ENCODE measurements at regions not wholly inside any gene's neighbourhood (a gene's known extent, or its start where the extent isn't known, plus 50 kb on each side); places are given as distances from the start of the nearest gene placed in this dataset.

DNA sequence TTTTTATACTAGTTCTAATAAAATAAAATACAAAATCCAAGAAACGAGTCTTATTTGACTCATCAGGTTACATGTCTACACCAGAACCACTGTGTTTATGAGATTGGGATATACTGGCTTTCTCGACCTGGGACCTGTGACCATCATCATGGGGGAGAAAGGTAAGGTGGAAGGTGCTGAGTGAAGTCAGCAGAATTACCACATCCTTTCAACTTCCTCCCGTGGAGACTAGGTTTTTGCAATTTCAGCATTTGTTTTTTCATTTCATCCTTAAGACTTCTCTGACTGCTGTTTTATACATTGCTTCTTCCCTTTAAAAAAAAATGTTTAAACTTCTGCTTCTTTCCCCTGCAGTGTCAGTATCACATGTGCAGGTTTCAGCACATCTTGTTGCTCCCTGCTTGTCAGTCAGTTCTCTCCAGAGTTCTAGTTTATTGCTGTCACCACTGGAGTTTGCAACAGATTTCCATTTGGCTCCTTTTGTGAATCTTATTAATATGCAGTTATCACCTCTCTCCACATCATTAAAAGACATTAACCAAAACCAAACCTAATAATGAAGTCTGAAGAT lies 60.4 kb upstream of the HAO2 start:
- no peak for DNase-seq (ENCODE audit: low spot score)

DNA sequence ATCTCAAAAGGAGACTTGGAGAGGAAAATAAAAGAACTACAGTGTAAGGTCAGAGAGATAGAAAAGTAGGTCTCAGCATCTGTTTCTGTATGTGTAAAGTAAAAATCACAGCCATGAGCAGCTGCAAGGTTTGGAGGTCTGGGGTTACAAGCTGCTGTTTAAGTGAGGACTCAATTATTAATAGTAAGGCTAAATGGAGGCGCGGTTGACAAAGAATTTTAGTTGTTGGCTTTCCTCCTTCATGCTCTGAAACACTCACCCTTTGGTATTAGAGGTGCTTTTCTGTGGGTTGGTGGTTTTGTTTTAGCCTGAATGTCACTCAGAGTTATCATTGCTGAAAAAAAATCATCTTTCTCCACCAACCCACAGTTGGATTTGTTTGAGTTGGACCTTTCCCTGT lies 59.8 kb upstream of the HAO2 start:
- DNase-seq (ENCODE audit: low spot score), result no peak

DNA sequence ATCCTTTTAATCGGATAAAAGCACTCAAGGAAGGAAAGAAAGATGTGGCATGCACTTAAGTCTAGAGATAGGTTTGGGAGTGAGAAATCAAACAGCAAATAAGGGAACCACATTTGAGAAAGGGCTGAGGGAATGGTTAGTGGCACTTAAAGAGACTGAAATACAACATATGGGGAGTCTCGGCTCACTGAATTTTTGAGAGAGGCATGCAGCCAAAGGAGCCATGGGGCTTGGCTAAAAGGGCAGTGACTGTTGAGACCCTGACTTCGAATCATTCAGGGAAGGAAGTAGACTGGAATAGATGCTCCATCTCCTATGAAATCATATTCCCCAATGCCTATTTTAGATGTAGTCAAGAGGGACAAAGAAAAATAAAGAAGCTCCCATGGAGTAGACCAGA lies 58.3 kb upstream of the HAO2 start:
- DNase-seq (ENCODE audit: low spot score), result no peak

DNA sequence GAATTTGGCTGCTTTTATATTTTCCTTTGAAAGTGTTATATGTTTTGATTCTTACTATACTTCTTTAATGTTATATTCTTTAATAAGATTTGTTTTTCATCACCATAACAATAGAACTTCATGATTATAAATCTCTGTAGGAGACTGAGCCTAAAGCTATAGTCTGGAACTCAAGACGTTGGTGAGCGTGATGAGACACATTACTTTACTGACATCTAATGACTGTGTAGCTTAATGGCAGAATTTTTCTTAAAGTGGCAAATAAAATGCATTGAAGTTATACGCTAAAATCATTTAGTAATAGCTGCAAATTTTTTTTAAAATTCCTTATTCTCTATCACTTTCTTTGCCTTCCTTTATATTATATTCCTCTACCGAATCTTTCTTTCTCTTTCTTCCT lies 56.1 kb upstream of the HAO2 start:
- DNase-seq (ENCODE audit: low spot score), result no peak

DNA sequence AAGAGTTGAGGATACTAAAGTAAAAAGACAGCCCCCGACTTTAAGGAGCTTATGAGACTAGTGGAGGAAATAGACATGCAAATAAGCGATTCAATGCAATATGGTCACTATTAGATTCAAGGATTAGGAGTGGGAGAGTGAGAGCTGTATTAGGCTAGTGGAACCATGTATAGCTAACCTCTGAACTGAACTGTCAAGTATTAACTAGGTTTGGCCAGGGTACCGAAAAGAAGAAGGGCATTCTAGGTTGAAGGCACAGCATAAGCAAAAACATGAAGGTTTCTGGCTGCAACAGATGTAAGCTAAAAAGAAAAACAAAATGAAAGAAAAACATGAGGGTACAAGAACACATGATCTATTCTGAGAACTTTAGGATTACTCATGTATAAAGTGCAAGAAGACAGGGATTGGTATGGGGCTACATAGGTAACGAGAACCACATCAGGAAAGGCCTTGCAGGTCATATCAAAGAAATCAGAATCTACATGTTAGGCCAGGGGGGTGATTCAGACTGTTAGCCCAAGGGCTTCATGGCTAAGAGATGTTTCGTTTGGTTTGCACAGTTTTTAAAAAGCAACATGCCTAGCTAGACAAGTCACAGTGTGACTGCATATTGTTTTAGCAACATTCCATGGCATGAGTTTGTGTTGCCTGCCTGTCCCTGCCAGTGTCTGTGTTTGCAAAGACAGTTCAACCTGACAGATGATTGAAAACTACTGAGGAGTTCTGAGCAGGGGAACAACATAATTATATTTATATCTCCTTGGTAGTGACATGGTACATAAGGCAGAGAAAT lies 54.4 kb upstream of the HAO2 start:
- DNase-seq (ENCODE audit: low spot score), result no peak

DNA sequence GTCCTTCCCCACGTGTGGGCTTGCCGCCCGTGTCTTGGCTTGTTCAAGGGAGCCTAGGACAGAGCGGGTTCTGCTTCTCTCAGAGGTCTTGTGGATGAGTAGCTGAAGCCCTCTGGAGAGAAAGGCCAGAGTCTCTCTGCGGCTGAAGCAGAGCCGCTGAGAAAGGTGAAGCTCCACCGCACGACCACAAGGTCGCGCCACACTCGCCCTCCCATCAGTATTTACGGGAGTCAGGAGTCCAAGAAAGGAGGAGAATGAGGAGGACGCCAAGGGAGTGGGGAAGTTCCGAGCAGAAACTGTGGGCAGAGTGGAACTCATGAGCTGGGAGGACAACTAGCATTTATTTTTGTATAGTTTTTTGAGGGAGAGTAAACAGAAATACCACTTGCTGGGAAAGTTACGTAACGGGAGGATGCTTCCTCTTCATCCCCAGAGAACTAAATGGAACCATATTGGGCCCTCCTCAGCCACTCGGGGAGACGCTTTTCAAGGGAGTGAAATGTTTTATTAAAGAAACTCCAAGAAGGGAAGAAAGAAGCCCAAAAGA lies 51.6 kb upstream of the HAO2 start:
- DNase-seq (ENCODE audit: low spot score), result peak; percentile 61

DNA sequence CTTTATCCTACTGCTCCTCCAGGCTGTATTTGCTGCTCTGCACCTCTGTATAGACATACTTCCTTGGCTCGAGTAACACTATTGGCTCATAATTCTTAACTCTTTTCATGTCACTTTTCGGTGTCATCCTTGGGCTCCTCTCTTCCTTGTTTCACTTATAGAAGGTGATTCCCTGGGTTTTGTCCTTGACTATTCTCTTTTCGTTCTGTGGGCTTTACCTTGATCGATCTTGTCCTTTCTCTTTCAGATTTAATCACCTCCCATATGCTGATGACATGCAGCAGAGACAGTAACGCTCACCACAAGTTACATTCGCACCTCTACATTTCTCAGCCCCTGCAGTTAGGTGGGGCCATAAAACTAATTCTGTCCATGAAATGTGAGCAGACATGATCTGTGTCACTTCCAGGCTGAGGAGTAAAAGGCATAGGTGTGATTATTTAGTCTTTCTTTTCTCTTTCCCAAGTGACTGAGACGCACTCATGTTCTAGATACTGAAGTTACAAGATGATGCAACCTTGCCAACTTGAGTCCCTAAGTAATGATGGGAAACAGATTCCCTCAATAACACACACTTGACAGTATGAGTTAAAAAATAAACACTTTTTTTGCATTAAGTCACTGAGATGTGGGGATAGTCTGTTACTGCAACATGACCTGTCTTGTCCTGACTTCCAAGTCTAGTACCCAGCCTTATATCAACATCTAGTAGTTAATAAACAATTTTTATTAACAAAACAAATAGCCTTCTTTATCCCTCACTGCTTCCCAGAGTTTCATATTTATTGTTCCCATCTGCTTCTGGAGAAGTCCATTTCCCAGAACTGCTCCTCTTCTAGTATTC lies 49.9 kb upstream of the HAO2 start:
- DNase-seq (ENCODE audit: low spot score), result no peak
